ENCODE measurements at regions not wholly inside any gene's neighbourhood (a gene's known extent, or its start where the extent isn't known, plus 50 kb on each side); places are given as distances from the start of the nearest gene placed in this dataset.

GRCh38 chr20:22921595-22922421, 113.3 kb upstream of the SSTR4 start:
- TF ChIP-seq POLR2A (IDR thresholded peaks at IDR 0.05) (no peak), CTCF (IDR thresholded peaks at IDR 0.05) (no peak)

Measured in adrenal gland (tissue), 5 donors.